ENCODE measurements at regions not wholly inside any gene's neighbourhood (a gene's known extent, or its start where the extent isn't known, plus 50 kb on each side); places are given as distances from the start of the nearest gene placed in this dataset.

- TF ChIP-seq CTCF (IDR thresholded peaks at IDR 0.05) (no peak), POLR2A (IDR thresholded peaks at IDR 0.05) (no peak)
Measured at GRCh38 chr6:88220493-88220892, 54.3 kb upstream of the CNR1 start.

Measured in thyroid gland (tissue), 4 donors.